Stomach smooth muscle (tissue), 2 donors: ENCODE measurements at regions not wholly inside any gene's neighbourhood (a gene's known extent, or its start where the extent isn't known, plus 50 kb on each side); places are given as distances from the start of the nearest gene placed in this dataset.

Experiments used
- H3K27ac ChIP-seq: one replicate; pipeline ENCODE4 v1.7.0; 2013; ENCODE audit warnings: mild to moderate bottlenecking, low read length, inconsistent platforms
- H3K27me3 ChIP-seq, 2 donors: one replicate each; pipeline ENCODE4 v1.7.0; 2013; ENCODE audit warnings: low read length in 2 of 2; ENCODE audit not compliant: insufficient read depth in 2 of 2, control insufficient read depth in 1 of 2
- H3K36me3 ChIP-seq, 2 donors: one replicate each; pipeline ENCODE4 v1.7.0; 2013; ENCODE audit warnings: low read length in 2 of 2; ENCODE audit not compliant: control insufficient read depth in 2 of 2, insufficient read depth in 2 of 2
- H3K4me1 ChIP-seq: one replicate; pipeline ENCODE4 v1.7.0; 2013; ENCODE audit warnings: low read length; ENCODE audit not compliant: control insufficient read depth, insufficient read depth
- H3K4me3 ChIP-seq, 2 donors: one replicate each; pipeline ENCODE4 v1.7.0; 2013; ENCODE audit warnings: low read length in 2 of 2
- H3K9ac ChIP-seq, 2 donors: one replicate each; pipeline ENCODE4 v1.7.0; 2013; ENCODE audit warnings: low read length in 2 of 2, mild to moderate bottlenecking in 1 of 2
- H3K9me3 ChIP-seq, 2 donors: one replicate each; pipeline ENCODE4 v1.7.0; 2013; ENCODE audit warnings: low read length in 2 of 2; ENCODE audit not compliant: control insufficient read depth in 2 of 2
- donor health status: healthy.
- donor health status: Pancreatic carcinoma.

- no peak overlapping the region for H3K4me3 ChIP-seq
- H3K27ac ChIP-seq = no peak overlapping the region
- no peaks in the 10 kb centered on the region for H3K9me3 ChIP-seq
- H3K9ac ChIP-seq = no peak overlapping the region
- no peaks in the 10 kb centered on the region for H3K27me3 ChIP-seq
- no peaks in the 10 kb centered on the region for H3K36me3 ChIP-seq
- no peaks in the 10 kb centered on the region for H3K4me1 ChIP-seq
These were observed 143.4 kb upstream of the CPSF6 start for GRCh38 chr12:69095765-69096477.

- Histone ChIP-seq H3K36me3 (no peaks in the 10 kb centered on the region), H3K4me1 (no peaks in the 10 kb centered on the region), H3K9ac (no peak overlapping the region), H3K9me3 (no peaks in the 10 kb centered on the region), H3K4me3 (no peak overlapping the region), H3K27me3 (no peaks in the 10 kb centered on the region), H3K27ac (no peak overlapping the region)
These were observed 142.6 kb upstream of the CPSF6 start for GRCh38 chr12:69096669-69097335.

- H3K9me3 ChIP-seq = no peaks in the 10 kb centered on the region
- no peaks in the 10 kb centered on the region for H3K36me3 ChIP-seq
- no peaks in the 10 kb centered on the region for H3K27me3 ChIP-seq
- H3K9ac ChIP-seq = no peak overlapping the region
- no peak overlapping the region for H3K4me3 ChIP-seq
- H3K27ac ChIP-seq = no peak overlapping the region
- no peaks in the 10 kb centered on the region for H3K4me1 ChIP-seq
These were observed 141.6 kb upstream of the CPSF6 start for GRCh38 chr12:69097619-69098368.

- Histone ChIP-seq H3K27ac (no peak overlapping the region), H3K4me3 (no peak overlapping the region), H3K9me3 (no peaks in the 10 kb centered on the region), H3K36me3 (no peaks in the 10 kb centered on the region), H3K4me1 (no peaks in the 10 kb centered on the region), H3K27me3 (no peaks in the 10 kb centered on the region), H3K9ac (no peak overlapping the region)
These were observed 140.1 kb upstream of the CPSF6 start for GRCh38 chr12:69099201-69099837.

GRCh38 chr12:69101505-69101904, 137.9 kb upstream of the CPSF6 start:
- H3K4me3 ChIP-seq = no peak overlapping the region
- no peaks in the 10 kb centered on the region for H3K27me3 ChIP-seq
- no peaks in the 10 kb centered on the region for H3K9me3 ChIP-seq
- no peak overlapping the region for H3K9ac ChIP-seq
- no peaks in the 10 kb centered on the region for H3K4me1 ChIP-seq
- H3K27ac ChIP-seq = no peak overlapping the region
- H3K36me3 ChIP-seq = no peaks in the 10 kb centered on the region

GRCh38 chr12:69102856-69103255, 136.5 kb upstream of the CPSF6 start:
- Histone ChIP-seq H3K9me3 (no peaks in the 10 kb centered on the region), H3K9ac (no peak overlapping the region), H3K27ac (no peak overlapping the region), H3K36me3 (no peaks in the 10 kb centered on the region), H3K27me3 (no peaks in the 10 kb centered on the region), H3K4me1 (peaks cover 4% of the 10 kb centered on the region), H3K4me3 (no peak overlapping the region)

GRCh38 chr12:69105101-69105962, 134.0 kb upstream of the CPSF6 start:
- H3K27me3 ChIP-seq = no peaks in the 10 kb centered on the region
- H3K9me3 ChIP-seq = no peaks in the 10 kb centered on the region
- no peaks in the 10 kb centered on the region for H3K36me3 ChIP-seq
- H3K4me3 ChIP-seq = no peak overlapping the region
- no peak overlapping the region for H3K9ac ChIP-seq
- peaks cover 6% of the 10 kb centered on the region for H3K4me1 ChIP-seq
- H3K27ac ChIP-seq = no peak overlapping the region

GRCh38 chr12:69106482-69107118, 132.8 kb upstream of the CPSF6 start:
- no peaks in the 10 kb centered on the region for H3K9me3 ChIP-seq
- H3K27me3 ChIP-seq = no peaks in the 10 kb centered on the region
- no peak overlapping the region for H3K4me3 ChIP-seq
- peaks cover 6% of the 10 kb centered on the region for H3K4me1 ChIP-seq
- no peak overlapping the region for H3K9ac ChIP-seq
- H3K27ac ChIP-seq = no peak overlapping the region
- H3K36me3 ChIP-seq = no peaks in the 10 kb centered on the region

GRCh38 chr12:69107541-69107940, 131.8 kb upstream of the CPSF6 start:
- no peaks in the 10 kb centered on the region for H3K9me3 ChIP-seq
- H3K36me3 ChIP-seq = no peaks in the 10 kb centered on the region
- H3K27ac ChIP-seq = no peak overlapping the region
- no peak overlapping the region for H3K4me3 ChIP-seq
- peaks cover 6% of the 10 kb centered on the region for H3K4me1 ChIP-seq
- no peak overlapping the region for H3K9ac ChIP-seq
- H3K27me3 ChIP-seq = no peaks in the 10 kb centered on the region

GRCh38 chr12:69108037-69108436, 131.3 kb upstream of the CPSF6 start:
- H3K4me1 ChIP-seq = peaks cover 6% of the 10 kb centered on the region
- no peaks in the 10 kb centered on the region for H3K9me3 ChIP-seq
- no peaks in the 10 kb centered on the region for H3K36me3 ChIP-seq
- no peaks in the 10 kb centered on the region for H3K27me3 ChIP-seq
- H3K4me3 ChIP-seq = peak overlapping the region in 1 of 2 donors; percentile 22
- H3K9ac ChIP-seq = no peak overlapping the region
- no peak overlapping the region for H3K27ac ChIP-seq
